ENCODE measurements at regions not wholly inside any gene's neighbourhood (a gene's known extent, or its start where the extent isn't known, plus 50 kb on each side); places are given as distances from the start of the nearest gene placed in this dataset.
A peak's percentile ranks its signal among the peaks of the same experiment; 100 is the strongest.

DNA sequence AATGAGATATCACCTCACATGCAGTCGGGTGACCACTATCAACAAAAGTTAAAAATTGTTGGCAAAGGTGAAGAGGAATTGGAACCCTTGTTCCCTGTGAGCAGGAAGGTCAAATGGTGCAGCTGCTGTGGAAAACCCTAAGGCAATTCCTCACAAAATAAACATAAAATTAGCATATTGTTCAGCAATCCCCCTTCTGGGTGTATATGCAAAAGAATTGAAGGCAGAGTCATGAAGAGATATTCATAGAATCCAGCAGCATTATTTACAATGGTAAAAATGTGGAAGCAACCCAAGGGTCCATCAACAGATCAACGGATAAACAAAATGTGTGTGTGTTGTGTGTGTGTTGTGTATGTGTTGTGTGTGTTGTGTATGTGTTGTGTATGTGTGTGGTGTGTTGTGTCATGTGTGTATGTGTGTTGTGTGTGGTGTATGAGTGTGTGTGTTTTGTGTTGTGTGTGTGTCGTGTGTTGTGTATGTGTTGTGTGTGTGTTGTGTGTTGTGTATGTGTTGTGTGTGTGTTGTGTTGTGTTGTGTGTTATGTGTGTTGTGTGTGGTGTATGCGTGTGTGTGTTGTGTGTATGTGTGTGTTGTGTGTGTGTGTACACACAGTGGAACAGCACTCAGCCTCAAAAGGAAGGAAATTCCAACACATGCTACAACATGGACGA is 245.1 kb downstream of the ERMARD start:
- no peak for DNase-seq (ENCODE audit: low spot score)
- no peak for TF ChIP-seq CTCF (IDR thresholded peaks at IDR 0.05; ENCODE audit: extremely low read depth, insufficient read depth, missing control alignments)
- in situ Hi-C loops (cut with MboI; ENCODE audit: low pct_unique_long_range_greater_than_20kb, low sequenced_read_pairs, unreplicated experiment) = no loop called here

GRCh38 chr6:169994739-169995138 is 243.3 kb downstream of the ERMARD start:
- DNase-seq (ENCODE audit: low spot score) = no peak
- no peak for TF ChIP-seq CTCF (IDR thresholded peaks at IDR 0.05; ENCODE audit: extremely low read depth, insufficient read depth, missing control alignments)
- in situ Hi-C loops (cut with MboI; ENCODE audit: low pct_unique_long_range_greater_than_20kb, low sequenced_read_pairs, unreplicated experiment) = no loop called here

GRCh38 chr6:169993861-169994481 is 242.5 kb downstream of the ERMARD start:
- no peak for TF ChIP-seq CTCF (IDR thresholded peaks at IDR 0.05; ENCODE audit: extremely low read depth, insufficient read depth, missing control alignments)
- in situ Hi-C loops (cut with MboI; ENCODE audit: low pct_unique_long_range_greater_than_20kb, low sequenced_read_pairs, unreplicated experiment) = no loop called here
- no peak for DNase-seq (ENCODE audit: low spot score)

DNA sequence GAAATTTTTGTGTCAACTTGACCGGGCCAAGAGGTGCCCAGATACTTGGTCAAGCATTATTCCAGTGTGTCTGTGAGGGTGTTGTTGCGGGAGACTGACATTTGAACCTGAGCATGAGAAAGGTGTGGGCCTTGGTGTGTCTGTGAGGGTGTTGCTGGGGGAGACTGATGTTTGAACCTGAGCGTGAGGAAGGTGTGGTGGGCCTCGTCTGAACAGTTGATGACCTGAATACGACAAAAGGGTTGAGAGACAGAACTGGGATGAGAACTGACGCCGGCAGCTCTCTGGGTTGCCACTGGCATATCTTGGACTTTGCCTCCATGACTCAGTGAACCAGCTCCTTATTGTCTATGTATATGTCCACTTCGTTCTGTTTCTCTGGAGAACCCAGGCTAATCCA is 240.5 kb downstream of the ERMARD start:
- TF ChIP-seq CTCF (IDR thresholded peaks at IDR 0.05; ENCODE audit: extremely low read depth, insufficient read depth, missing control alignments) = no peak
- in situ Hi-C loops (cut with MboI; ENCODE audit: low pct_unique_long_range_greater_than_20kb, low sequenced_read_pairs, unreplicated experiment) = no loop called here
- no peak for DNase-seq (ENCODE audit: low spot score)

- in situ Hi-C loops (cut with MboI; ENCODE audit: low pct_unique_long_range_greater_than_20kb, low sequenced_read_pairs, unreplicated experiment) = no loop called here
- DNase-seq (ENCODE audit: low spot score) = no peak
- no peak for TF ChIP-seq CTCF (IDR thresholded peaks at IDR 0.05; ENCODE audit: extremely low read depth, insufficient read depth, missing control alignments)
These were observed 239.6 kb downstream of the ERMARD start for GRCh38 chr6:169991031-169991390.

DNA sequence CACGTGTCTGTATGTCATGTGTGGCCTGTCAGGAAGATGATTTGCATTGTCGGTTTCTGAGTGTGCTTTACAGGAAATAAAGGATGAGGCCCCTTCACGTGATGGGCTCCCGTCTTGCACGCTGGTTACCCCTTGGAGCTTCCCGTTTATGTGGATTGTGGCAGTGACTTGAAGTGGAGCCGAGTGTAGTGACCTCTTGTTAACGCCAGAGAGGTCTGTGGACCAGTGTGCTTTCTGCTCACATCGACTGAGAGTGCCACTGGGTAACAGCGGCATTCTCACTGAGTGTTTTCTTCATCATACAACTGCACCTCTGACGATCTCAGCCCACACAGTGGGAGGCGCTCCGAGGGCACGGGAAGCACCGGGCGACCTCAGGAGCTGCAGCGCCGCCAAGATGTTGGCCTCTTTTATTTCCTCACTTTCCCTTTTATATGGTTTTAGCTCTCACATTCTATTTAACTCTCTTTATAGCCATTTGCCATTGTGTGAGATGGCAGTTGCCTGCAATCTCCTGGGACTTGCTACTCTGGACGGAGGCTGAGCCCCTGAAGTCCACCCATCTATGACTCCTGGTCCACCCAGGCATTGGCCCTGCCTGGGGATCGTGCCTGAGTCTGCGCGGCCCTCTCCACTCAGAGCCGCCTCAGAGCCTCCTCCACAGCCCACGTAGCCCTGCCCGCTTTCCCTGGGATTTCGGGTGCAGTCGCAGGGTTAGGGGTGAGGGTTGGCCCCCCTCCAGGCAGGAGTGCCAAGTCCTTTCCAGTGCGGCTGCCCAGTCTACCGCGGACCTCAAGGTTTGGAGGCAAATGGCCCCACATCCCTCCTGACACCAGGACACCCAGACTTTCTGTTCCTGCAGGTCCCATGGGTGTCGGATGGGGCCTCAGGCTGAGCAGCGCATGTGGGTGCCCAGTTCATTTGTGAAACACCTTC is 238.9 kb downstream of the ERMARD start:
- in situ Hi-C loops (cut with MboI; ENCODE audit: low pct_unique_long_range_greater_than_20kb, low sequenced_read_pairs, unreplicated experiment) = no loop called here
- peak; percentile 13 for TF ChIP-seq CTCF (IDR thresholded peaks at IDR 0.05; ENCODE audit: extremely low read depth, insufficient read depth, missing control alignments)
- peak; percentile 58 for DNase-seq (ENCODE audit: low spot score)

Measured in GM13977 (cell line).